ENCODE measurements at regions not wholly inside any gene's neighbourhood (a gene's known extent, or its start where the extent isn't known, plus 50 kb on each side); places are given as distances from the start of the nearest gene placed in this dataset.
"Not testable (repeated sequence)": the region's sequence is repeated elsewhere in the genome, so short reads cannot be mapped to it uniquely, and the experiment has no call there.

DNA sequence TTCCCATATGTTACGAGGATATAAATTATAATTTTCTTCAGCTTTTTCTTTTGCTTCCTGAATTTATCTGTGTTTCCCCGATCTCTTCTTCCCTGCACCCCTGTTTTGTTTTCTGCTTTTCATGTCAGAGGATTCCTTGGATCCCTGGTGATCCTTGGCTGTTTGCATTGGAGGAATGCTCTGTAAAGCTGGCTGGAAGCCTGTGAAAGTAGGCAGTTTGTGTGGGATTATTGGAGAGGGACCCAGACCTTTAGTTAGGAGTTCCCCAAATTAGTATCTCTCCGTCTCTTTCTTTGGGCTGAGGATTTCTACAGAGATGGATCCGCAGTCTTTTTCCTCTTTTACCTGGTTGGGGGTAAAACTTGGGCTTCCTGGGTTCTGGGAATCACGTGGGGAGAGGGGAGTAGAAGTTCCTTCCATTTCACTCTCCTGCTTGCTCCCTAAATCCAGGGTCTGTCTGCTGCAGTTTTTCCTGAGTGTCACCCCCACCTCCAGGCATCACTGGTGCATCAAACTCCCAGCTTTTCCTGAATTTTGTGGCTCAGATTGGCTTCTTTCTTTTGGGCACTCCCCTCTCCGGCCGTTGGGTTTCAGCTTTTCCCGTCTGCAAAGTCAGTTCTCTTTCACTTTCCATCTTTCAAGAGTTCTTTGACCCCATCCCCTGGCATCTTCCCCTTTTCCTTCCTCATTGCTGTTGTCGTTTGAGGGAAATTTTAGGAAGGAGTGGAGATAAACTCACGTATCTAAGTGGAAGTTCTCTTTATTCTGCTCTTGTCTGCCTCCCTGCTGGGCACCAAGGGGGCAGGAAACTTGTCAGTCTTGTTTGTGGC is 79.1 kb upstream of the ALX4 start:
- DNase-seq: no peak

DNA sequence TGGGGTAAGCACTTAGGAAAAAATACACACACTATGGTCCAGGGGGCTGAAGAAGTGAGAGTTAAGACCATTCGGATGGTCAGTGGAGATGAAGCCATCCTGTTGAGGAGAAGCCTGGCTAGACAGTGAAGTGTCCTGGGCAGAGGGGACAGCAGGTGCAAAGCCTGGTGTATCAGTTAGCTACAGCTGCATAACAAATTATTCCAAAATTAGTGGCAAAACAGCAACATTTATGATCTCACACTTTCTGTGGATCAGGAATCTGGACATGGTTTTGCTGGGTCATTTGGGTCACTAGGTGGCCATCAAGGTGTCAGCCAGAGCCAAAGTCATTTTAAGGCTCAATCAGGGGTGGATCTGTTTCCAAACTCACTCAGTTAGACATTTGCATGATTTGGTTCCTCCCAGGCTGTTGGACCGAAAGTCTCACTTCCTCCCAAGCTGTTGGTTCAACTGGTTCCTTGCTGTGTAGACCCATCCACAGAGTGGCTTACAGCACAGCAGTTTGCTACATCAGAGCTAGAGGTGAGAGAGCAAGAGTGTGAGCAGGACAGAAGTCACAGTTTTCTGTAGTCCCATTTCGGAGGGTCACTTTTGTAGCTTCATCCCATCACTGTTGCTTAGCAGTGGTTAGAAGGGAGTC is 80.1 kb upstream of the ALX4 start:
- no peak for DNase-seq

DNA sequence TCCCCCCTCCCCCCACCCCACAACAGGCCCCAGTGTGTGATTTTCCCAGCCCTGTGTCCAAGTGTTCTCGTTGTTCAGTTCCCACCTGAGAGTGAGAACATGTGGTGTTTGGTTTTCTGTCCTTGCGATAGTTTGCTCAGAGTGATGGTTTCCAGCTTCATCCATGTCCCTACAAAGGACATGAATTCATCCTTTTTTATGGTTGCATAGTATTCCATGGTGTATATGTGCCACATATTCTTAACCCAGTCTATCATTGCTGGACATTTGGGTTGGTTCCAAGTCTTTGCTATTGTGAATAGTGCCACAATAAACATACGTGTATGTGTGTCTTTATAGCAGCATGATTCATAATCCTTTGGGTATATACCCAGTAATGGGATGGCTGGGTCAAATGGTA is 81.1 kb upstream of the ALX4 start:
- DNase-seq: not testable (repeated sequence)

DNA sequence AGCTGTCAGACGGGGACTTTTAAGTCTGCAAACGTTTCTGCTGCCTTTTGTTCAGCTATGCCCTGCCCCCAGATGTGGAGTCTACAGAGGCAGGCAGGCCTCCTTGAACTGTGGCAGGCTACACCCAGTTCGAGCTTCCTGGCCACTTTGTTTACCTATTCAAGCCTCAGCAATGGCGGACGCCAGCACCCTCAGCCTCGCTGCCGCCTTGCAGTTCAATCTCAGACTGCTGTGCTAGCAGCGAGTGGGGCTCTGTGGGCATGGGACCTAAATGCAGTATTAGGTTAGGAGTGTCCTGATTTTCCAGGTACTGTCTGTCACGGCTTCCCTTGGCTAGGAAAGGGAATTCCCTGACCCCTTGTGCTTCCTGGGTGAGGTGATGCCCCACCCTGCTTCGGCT is 86.8 kb upstream of the ALX4 start:
- DNase-seq: not testable (repeated sequence)

DNA sequence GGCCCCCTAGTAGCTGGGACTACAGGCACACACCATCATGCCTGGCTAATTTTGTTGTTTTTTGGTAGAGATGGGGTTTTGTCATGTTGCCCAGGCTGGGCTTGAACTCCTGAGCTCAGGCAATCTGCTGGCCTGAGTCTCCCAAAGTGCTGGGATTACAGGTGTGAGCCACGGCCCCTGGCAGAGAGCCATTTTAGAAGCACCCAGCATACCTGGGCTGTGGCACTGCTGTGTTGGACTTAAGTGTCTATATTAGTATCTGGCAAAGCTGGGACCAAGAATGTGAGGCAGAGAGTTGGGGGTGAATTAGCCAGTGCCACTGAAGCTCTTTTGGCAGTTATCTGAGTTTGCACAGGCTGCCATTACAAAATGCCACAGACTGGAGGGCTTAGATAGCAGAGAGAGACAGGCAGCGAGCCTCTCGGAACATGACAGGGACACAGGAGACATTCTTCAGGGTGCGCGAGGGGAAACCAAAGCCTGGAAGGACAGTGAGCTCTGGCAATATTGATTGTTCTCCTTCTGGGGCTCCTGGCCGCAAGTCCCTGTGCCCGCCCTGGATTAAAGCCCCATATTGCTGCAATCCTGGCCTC is 87.7 kb upstream of the ALX4 start:
- DNase-seq: no peak

DNA sequence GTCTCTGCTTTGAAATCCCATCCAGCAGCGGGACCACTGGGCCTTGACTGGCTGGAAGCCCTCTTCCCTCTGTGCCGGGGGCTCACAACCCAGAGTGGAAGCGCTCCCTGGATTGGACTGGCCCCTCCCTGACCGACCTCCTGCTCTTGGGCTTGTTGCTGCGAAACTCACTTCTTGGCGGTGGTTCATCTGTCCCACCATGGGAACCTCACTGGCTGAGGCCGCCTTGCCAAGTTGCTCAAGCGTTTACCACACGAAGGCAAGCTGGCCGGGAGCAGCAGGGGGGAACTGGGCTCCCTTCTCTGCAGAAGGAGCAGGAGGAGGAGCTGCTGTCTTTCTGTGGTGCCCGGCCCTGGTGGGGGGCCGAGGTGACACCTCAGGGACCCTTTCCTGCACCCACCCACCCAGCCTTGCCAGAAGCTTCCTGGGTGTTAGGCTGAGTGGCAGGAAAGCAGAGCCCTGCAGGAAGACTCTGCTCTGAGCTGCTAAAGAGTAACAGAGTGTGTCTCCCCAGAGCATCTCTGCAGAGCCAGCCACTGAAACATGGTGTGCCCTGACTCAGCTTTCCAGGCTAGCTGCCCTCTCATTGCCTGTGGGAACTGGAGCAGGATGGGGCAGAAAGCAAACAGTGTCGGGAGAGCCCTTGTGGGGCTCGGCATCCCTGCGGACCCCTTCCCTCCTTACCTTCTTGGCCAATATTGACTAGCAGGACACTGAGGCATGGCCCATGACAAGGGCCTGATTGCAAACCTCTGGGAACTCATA is 88.5 kb upstream of the ALX4 start:
- DNase-seq: no peak

DNA sequence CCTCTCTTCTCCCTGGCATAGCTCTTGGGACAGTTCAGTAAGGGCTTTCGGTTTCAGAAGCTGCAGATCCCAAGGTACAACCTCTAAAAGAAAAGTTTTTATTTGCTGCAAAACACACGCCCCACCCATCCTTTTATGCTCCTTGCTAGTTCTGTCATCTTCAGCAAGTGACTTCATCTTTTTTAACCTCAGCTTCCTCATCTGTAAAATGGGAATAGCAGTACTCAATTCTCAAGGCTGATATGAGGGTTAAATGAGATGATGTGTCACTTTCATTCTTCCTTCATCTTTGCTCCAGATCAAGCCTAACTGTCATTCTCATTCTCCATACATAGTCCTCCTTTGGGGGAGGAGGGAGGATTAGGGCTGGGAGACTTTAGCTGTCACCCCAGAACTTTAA is 90.0 kb upstream of the ALX4 start:
- no peak for DNase-seq

DNA sequence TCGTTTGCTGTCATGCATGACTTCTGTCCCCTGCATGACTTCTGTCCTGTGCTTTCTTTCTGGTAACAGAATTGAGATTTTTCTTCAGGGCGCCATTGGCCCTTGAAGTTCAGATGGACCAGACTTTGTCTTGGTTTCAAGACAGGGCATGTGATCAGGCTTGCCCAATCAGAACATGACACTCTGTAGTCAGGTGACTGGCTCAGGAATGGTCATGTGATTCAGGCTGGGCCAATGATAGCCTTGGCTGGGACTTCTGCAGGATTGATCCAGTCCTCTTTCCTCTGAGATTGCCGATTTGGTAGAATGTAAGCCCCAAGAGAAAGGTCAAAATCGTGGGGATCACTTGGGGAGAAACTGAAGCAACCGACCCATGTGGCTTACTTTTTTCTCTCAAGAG is 90.5 kb upstream of the ALX4 start:
- no peak for DNase-seq

DNA sequence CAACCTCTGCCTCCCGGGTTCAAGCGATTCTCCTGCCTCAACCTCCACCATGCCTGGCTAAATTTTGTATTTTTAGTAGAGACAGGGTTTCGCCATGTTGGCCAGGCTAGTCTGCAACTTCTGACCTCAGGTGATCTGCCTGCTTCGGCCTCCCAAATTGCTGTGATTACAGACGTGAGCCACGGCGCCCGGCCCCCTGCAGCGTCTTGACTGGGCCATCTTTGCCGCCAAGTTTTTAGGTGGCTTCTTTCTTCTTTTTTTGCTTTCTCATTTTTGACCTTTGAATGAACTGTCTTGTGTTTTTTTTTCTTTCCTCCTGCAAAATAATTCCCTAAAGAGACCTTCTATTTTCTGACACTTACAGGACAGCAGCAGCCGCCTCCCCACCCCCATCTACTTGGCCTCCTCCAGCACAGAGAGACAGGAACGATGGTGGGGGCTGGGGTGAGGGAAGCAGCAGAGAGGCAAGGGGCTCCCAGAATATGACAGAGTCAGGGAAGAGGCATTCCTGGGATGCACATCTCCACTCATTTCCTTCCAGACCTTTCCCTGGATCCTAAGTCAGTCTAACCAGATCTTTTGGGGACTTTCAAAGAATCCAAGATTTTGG is 92.6 kb upstream of the ALX4 start:
- no peak for DNase-seq

DNA sequence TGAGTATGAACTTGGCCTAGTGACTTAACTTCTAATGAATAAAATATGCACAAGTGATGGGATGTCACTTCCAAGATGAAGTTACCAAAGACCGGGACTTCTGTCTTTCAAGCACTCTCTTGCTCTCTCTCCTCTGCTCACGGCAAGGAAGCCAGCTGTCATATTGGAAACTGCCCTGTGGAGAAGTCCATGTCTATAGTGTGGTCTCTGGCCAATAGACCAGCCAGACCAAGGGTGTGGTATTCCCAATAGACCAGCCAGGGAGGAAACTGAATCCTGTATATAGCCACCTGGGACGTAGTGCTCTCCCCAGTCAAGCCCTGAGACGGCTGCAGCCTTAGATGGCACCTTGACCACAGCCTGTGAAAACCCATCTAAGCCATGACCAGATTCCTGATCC is 93.2 kb upstream of the ALX4 start:
- no peak for DNase-seq

DNA sequence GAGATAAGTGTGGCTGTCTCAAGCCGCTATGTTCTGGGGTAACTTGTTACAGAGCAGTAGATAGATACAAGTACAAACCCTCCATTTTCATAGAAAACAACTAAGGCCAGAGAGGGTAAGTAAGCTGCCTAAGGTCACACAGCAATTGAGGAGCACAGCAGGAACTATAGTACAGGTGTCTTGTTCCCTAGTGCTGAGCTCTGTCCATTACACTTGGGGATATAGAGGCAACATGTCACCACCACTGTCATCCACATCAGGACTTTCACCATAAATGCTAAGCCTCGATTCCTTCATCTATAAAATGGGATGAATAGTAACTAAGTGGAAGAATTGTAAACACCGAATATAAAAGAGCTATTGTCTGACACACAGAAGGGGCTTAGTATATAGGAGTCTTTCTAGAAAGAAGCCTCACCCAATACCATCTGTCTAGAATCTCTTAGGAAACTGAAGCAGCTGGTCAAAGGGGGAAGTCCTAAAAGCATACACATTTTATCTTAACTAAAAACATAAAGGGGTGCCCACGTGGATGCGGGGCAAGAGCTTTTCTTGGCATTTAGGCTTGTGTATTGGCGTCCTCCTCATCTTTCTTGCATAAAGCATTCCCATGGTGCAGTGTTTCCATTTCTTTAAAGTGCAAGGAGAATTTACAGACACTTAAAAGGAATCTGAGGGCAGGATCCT is 93.8 kb upstream of the ALX4 start:
- no peak for DNase-seq

DNA sequence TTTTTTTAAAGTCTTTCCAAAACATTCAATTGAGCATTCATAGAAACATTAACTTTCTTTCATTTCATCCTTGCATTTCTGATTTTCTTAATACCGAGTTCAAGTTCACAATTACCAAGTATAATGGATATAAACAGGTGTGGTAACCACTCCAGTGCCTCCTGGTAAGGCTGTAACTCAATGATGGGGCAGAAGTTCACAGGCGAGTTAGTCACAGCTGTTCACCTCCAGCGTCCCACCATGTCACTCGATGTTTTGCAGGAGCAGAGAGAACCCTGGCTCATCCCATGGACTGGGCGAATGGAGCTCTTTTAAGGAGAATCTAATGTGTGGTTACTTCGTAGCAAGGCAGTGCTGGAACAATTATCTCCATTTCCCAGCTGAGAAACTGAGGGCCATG is 94.4 kb upstream of the ALX4 start:
- DNase-seq: no peak

DNA sequence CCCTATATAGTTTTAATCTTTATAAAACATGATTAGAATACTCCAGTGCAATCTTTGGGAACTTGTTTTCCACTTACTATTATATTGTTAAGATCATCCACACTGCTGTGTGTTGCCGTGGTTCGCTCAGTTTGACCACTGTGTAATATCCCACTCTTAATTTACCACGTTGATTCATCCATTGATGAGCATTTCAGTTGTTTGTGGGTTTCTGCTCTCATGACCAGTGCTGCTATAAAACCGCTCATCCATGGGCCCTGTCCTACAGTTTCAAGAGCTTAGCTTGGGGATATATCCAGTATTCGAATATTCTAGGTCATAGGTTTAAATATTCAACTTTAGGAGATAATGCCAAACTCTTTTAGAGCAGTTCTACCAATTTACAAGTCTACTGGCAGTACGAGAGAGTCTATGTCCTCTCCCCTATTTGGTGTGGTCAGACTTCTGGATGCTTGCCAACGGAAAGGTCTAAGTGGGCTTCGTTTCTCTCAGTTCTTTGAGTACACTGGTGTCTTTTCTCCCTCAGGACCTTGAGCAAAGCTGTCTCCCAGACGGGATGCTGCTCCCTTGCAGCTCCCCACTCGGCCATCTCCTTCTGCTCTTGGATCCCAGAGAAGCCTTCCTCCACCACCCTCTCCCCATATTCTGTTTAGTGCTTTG is 94.9 kb upstream of the ALX4 start:
- DNase-seq: no peak

DNA sequence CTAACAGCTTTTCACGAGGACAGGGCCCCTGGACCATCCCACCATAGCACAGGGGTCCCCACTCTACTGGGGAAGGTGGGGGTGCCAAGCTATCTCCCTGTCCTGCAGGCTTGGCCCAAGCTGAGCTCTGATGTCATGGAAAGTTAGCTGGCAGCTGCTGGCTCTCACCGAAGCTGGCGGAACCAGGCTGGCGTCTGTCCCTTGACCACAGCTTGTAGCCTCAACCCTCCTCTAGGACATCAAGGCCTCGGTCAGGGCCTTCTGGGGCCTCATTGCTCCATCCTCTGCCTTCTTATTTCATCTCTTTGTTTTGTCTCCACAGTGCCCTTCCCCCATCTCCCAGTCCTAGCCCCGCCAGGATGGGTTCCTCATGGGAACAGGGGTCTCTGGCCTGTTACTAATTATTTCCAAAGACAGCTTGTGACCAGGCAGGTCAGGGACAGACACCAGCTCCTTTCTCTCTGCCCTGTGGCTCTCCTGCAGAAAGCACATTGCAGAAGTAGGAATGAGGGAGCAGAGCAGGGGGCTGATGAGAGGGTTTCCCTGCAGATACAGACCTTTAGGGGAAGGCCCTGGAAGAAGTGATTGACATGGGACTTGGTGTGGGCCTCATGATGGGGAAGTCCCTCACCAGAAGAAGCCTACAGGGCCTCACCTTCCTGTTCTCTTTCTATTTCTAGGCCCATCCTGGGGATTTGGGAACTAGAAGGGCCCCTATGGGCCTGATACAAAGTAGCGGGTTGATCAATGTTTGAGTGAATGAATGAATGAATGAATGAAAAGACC is 97.5 kb upstream of the ALX4 start:
- DNase-seq: no peak

DNA sequence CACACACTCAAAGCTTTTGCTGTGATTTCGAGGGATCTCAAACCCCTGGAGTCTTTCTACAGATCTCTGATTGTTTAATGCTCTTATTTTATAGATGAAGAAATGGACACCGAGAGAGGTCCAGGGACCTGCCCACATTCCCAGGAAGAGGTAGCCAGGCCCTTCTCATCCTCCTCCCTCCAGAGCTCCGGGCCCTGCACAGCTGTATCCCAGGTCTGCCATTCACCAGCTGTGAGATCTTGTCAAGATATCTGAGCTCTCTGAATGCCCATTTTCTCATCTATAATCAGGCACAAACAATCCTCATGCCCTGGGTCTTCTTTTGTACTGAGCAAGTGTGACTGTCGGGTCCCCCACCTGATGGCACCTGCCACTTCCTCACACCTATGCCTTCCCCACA is 98.2 kb upstream of the ALX4 start:
- no peak for DNase-seq

DNA sequence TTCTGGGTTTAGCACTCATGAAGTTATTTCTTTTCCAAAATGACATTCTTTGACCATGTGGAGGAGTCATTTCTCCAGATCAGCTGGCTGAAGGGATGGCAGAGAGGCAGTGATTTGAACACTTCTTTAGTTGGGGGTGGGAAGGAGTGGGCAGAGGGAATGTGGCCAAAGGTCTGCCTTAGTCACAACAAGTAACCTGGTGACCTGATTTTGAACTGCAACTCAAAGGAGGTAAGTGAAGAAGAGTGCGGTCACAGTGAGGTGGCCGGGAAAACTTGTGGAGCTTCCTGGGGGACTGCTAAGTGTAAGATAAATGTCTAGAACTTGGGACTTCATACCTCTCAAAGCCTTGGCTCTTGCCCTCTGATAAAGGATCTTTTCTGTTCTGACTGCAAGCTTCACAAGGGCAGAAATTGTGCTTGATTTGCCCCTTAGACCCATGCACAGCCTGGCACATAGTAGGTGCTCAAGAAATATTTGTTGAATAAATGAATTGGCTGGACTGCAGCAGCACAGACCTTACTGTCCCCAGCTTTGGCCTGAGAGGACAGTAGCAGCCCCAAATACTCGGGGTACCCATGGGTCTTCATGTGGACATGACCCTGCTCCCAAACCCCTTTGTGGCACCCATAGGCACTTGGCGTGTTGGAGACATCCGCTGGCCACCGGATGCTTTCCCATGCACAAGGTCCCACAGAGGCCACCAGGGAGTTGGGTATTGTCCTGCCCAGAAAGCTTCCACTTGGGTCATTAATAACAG is 99.0 kb upstream of the ALX4 start:
- DNase-seq: no peak

DNA sequence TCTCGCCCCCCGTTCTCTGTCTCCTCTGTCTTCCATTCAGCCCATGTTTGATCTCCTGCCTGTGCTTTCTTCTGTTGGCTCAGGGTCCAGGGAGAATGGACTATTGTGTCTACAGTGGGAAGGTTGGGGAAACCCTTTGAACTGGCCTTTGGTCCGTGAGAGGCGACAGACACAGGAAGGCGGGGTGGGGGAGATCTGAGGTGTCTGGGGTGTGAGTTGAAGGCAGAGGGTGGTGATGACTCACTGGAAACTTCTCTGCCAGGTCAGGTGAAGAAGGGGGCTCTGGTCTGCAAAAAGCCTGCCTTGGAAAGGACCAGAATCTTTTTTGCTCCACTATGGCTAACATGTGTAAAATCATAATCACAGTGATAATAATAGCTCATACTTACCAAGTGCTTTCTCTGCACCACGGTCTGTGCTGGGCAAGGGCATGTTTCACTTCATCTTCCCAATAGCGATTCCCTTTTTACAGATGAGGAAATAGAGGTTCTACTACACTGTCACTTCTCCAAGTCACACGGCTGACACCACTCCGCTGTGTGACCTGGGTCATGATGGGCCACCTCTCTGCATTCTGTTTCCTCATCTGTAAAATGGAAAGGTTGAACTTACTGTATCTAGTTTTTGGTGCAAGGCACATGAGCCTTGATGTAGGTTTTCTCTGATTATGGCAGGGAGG is 99.8 kb upstream of the ALX4 start:
- DNase-seq: no peak

DNA sequence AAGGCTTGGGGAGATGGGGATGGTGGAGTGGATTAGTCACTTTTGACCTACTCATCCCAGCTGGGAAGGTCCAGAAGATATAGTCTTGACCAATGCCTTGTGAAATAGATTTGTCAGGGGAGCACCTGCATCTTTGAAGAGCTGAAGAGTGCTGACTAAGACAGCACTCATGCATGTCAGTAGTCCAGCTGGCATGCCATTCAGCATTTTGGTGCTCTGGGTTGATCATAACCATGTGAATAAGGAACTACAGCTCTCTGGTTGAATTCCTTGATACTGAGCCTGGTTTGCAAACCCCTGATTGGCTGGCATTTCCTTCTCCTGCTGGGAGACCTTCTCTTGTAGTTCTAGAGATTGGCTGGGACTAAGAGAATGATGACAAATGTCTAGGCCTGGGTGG is 106.8 kb upstream of the ALX4 start:
- DNase-seq: no peak

DNA sequence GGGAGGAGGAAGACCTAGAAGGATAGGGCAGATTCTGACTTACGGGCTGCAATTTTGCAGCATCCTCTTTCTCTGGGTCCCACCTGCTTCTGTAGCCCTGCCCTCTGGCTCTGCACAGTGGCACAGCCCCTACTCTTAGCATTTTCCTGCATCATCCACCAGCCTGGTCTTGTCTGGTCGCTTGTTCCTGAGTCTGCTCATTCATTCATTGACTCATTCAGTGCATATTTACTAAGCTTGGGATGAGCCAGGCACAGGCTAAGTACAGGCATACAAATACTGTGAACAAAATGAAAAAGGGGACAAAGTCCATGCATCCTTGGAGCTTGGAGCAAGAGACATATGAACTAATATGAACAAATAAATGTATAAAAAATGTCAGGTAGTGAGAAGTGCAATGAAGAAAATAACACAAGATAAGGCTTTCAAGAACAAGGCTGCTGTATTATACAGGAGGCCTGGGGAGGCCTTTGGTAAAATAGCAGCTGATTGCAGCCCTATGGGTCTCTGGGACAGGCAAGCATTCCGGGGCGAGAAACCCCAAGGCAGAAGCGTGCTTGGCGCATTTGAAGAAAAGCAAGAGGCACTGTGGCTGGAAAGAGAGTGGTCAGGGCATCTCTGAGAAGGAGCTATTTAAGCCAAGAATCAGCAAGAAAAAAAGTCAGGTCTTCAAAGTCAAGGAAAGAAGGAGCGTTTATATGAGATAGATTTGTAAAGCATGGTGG is 108.0 kb upstream of the ALX4 start:
- no peak for DNase-seq
